GM18502 (cell line): ENCODE measurements at regions not wholly inside any gene's neighbourhood (a gene's known extent, or its start where the extent isn't known, plus 50 kb on each side); places are given as distances from the start of the nearest gene placed in this dataset.
A peak's percentile ranks its signal among the peaks of the same experiment; 100 is the strongest.

ENCODE experiments used
- ATAC-seq: cut with Tn5 transposase; IDR thresholded peaks from one replicate; pipeline ENCODE4 v1.9.1; 2021; ENCODE audit warnings: mild to moderate bottlenecking; ENCODE audit not compliant: unreplicated experiment, poor library complexity

DNA sequence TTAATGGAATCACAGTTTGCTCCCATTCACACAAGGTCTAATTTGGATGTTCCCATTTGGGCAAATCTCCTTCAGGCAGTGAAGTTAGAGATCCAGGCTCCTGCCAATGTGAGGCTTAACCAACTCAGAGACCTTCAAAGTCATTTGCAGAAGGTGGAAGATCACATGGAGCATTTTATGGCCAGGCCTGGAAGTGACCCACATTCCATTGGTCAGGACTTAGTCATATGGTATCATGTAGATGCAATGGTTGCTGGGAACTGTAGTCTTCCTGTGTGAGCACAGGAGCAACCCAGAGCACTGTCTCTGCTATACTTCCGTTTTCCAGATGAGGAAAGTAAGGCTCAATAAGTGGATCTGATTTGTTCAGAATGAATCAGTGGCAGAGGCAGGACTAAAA, 292.7 kb upstream of the SMARCA2 start:
- no peak for ATAC-seq

DNA sequence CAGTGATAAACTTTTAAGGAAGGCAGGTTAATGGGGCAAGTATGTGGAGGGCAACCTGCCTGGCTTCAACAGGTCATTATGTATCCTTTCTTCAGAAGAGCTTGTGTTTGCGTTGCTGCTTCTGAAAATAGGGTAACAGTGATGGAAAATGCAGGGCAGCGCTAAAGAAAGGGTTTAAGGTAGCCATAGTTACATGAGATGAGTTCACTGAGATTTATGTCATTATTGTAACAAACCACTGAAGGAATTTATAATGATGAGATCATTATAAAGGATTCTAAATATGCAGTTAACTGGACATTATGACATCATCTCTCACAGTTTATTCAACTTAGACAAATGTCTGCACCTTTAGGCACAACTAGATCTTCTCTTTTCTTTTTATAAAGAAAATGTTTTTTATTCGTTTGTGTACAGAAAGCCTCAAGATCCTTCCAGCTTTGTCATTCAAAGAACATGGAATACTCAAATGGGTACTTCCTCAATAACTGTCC, 291.6 kb upstream of the SMARCA2 start:
- no peak for ATAC-seq

DNA sequence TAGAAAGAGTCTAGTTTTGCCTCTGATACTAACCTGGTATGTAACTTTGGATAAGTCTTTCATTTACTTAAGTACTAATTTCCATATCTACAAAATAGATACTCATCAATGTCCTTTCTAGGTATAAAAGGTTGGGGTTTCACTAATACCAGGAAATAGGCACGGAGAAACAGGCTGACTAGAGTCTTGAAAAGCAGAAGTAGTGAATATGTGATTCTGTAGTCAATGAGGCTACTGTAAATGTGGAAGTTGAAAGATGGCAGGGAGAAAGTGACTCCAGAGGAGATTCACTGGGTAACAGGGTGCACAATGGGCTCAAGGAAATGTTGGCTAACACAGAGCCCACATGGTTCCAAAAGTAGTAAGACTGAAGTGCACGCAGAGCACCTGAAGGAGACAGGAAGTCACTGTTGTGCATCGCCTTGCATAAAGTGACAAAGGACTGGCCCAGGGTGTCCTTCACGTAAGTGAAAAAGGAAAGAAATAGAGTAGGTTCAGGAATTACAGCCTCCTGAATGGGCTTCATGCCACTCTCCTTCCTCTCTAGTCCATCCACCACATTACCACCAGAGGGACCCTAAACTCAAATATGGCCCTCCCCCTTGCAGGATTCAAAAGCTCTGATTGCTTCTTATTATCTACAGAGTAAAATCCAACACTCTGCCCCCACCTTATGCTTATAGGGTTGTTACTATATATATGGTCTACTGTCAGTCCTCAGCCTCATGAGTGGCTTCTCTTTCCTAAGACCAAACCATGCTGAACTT, 288.0 kb upstream of the SMARCA2 start:
- ATAC-seq: peak; percentile 78

DNA sequence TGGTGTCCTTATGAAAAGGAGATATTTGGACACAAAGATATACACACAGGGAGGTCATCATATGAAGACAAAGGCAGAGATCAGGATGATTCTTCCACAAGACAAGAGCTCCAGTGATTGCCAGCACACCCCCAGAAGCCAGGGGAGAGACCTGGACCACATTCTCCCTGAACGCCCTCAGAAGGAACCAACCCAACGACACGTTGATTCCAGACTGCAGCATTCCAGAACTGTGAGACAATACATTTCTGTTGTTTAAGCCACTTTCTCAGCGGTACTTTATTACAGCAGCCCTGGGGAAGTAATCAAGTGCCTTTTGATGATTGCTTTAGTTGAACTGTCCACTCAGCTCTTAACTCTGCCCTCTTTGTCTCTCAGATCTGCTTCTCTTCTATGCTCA, 285.5 kb upstream of the SMARCA2 start:
- no peak for ATAC-seq

DNA sequence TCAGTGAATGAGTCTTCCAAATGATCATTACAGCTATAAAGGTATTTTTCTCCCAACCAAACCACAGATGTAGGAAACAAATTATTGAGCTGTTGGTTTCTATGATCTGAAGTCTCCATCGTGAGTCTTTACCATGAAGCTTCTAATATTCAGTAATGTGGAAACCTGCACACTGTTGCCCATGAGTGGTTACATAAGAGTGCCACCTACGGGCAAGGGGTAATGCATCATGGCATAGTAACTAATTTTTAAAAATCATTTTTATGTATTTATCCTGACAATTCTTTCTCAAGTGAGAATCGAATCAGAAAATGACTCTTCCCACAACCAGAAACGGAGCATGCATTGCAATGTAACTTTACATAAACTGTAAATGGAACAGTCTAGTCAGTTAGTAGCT, 282.5 kb upstream of the SMARCA2 start:
- ATAC-seq: no peak

DNA sequence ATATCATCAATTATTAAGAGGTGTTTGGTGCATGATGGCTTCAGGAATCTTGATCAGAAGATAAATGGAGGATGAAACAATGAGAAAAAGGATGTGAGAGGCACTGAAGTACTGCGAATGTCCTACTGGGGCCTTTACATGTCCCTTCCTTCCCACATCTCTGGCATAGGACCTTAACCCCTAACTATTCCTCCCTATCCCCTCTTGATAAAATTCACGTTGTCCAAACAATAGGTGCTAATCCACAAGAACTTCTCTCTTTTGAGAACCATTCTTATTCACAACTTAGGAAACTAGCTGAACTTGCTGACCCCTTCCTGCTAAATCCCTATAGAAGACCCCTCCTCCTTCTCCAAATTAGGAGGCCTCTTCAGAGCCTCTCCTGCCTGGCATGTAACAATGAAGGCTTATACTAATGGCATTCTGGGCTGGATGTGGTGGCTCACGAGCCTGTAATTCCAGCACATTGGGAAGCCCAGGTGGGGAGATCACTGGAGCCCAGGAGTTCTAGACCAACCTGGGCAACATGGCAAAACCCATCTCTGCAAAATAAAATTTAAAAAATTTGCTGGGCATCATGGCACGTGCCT, 276.5 kb upstream of the SMARCA2 start:
- ATAC-seq: no peak

DNA sequence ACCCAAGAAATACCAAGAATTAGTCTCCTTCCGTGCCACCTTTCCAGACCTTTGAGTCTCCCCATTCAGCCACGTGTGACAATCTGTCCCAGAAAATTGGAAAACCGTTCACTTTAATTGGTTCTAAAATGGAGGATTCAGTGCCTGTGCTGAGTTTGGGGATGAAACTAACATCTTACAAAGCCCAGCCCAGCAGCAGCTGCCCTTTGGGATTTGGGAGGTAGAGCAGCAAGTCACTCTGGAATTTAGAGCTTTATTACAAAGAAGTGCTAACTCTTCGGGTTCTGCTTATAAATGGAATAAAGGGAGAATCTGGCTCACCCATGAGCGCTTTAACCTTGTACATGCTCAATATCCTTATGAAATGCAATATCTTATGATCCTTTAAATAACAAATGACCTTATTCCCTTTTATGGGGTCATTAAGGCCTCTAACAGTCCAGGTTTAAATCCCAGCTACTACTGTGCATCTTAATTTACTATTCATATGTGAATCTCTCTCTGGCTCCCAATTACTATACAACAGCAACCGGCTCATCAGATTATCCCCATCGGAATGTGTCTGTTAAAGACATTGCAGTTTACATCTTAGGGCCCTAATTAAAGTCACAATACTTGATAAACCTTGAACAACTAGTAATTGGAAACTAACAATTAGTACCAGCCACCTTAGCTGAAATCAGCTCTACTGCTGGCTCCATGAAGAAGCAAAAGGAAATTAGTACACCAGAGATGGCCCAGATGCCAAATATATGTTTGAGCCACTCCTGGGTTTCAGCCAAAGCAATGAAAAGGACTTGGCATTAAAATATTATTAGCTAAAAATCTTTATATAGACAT, 271.8 kb upstream of the SMARCA2 start:
- ATAC-seq: no peak

DNA sequence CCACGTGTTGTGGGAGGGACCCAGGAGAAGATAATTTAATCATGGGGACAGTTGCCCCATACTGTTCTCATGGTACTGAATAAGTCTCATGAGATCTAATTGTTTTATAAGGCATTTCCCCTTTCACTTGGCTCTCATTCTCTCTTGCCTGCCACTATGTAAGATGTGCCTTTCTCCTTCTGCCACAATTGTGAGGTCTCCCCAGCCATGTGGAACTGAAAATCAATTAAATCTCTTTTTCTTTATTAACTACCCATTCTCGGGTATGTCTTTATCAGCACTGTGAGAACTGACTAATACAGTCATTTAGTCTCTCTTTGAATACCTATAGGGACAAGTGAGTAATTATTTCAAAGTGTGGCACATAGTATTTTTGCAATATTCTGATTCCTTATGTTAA, 269.2 kb upstream of the SMARCA2 start:
- ATAC-seq: no peak

DNA sequence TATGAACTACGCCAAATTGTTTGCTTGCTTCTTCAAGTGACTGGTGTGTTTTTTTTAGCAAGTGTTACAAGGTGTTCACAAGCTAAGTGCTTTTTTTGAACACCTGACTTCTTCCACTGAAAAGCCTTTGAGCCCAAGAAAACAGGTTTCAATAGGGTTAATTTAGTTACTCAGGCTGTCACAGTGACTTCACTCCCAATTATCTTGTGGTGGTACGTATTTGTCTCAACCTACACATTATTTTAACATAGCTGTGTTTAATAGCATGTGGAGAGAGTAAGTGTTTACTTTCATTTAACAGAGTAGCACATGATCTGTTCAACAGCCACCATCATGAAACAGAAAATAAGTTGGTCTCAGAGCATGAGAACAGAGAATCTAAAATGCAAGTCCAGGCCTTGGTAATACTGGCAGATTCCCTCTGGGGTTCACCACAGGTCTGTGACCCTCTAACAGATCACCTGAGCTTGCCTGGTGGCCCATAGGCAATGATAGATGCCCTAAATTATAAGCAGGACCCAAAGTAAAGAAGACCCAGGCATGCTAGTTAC, 267.7 kb upstream of the SMARCA2 start:
- no peak for ATAC-seq

DNA sequence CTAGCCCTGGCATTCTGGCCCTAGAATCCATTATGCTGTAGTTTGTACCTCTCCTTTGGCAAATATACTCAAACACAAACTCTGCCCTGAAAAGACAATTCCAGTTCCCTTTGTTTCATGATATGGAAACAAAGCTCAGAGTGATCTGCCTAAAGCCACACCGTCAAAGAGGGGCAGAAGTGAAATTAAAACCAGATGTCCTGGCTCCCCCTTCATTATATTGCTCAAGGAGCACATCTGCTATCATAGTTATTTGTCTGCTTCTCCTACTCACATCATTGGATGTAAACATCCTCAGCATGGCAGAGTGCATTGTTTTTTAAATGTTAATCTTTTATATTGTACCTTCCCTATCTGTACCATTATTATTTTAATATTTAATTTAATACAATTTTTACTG, 266.7 kb upstream of the SMARCA2 start:
- ATAC-seq: no peak

DNA sequence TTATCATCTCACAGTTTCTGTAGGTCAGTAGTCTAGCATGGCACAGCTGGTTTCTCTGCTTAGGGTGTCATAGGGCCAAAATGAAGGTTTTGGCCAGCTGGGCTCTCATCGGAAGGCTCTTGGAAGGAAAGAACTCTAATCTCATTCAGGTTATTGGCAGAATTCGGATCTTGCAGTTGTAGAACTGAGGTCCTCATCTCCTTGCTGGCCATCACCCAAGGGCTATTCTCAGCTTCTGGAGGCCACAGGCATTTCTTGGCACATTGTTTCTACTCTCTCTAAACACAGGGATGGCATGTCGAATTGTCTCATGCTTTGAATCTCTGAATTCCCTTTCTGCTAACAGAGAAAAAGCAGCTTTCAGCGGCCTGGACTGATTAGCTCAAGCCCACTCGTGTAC, 258.0 kb upstream of the SMARCA2 start:
- no peak for ATAC-seq

DNA sequence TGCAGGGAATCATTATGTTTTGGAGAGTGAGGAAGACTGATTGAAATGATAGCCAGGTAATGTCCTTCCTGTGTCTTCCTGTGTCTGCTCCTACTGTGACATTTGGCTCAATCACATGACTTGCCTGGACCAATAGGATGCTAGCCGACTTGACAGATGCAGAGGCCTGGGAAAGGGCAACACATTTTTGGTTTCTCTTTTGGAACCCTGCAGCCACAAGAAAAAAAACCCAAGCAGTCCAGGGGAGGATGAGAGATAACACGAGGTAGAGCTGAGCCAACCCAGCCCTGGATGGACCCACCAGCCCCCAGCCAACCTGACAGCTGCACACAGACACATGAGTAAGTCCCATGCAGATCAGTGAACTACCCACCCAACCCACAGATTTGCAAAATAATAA, 256.1 kb upstream of the SMARCA2 start:
- ATAC-seq: peak; percentile 81

DNA sequence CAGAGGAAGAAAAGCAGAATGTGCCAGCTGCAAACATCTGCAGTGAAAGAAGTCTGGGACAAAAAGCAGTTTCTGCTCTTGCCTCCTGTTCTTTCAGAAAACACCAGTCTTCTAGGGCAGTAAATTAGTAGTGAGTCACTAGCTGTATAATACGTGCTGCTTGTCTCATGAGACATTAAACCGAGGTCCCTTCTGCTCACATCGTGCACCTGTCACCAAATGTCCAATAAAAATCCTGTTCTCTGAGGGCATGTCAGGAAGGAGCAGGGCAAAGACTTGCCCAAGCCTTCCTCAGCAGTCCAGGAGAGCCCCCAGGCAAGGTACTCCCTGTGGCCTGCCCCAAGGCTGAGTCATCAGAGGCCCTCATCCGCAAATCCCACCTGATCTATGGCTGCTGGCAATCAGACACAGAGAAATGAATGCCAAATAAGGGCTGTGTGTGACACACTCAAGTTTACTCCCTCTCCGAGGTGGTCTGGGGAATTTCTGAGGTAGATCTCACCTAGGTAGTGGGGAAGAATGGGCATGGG, 255.3 kb upstream of the SMARCA2 start:
- no peak for ATAC-seq

DNA sequence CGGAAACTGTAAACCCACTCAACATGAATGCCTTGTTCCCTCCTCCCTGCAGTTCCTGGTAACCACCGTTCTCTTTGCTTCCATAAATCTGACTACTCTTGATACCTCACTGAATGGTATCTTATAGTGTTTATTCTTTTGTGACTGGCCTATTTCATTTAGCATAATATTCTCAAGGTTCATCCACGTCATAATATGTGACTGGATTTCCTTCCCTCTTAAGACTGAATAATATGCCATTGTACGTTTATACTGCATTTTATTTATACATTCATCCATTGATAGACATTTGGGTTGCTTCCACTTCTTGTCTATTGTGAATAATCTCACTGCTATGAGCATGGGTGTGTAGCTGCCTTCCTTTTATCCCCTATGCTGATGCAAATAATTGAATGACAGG, 253.3 kb upstream of the SMARCA2 start:
- ATAC-seq: no peak

DNA sequence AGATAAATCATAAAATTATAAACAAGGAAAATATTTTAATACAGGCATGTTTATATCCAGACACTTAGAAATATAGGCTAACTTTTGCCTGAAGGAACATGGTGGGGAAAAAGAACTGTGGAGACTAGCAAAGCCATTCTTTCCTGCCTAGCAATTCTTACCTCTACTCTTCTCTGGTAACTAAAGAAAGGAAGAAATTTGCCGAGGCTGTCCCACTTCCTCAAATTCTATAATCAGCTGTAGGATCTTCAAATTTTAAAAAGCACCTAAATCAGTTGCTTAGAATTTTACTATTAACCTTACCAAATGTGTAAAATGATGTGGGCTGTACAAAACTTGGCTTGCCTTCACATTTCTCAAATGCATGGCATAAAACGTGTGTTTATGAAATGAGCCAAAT, 249.1 kb upstream of the SMARCA2 start:
- no peak for ATAC-seq

DNA sequence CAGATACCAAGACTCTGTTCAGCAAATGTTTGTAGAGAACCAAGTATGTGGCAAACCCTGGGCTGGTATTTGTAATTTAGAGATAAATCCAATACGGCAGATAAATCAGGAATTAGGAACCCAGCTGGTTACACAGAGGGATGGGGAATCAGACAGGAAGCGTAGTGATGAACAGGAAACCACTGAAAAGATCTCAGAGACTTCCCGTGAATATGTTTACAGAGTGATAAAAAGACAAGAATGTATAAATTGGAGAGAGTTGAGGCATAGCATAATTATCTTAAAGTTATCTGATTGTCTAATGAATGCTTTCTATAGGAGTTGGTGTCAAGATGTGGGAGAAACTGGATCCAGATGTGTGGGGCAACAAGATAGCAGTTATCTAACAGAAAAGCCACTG, 246.6 kb upstream of the SMARCA2 start:
- ATAC-seq: no peak

DNA sequence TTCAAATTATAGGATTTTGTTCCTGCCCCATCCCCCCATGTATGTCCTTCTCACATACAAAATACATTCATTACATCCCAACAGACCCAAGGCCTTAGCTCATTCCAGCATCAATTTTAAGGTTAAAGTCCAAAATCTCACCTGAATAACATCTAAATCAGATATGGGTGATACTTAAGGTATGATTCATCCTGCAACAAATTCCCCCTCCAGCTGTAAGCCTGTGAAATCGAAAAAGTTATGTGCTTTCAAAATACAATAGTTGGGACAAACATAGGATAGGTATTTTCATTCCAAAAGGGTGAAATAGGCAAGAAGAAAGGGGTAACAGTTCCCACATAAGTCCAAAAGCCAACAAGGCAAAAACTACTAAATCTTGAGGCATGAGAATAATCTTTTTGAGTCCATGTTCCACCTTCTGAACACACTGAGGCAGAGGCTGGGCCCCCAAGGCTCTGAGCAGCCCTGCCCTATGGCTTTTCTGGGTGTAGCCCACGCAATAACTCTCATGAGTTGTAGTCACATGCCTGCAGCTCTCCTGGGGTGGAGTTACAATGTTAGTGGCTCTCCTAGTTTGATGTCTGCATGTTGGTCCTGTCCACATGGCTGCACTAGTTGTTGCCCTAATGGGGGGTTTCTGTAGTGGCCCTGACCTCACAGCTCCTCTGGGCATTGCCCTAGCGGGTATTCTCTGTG, 243.9 kb upstream of the SMARCA2 start:
- no peak for ATAC-seq

DNA sequence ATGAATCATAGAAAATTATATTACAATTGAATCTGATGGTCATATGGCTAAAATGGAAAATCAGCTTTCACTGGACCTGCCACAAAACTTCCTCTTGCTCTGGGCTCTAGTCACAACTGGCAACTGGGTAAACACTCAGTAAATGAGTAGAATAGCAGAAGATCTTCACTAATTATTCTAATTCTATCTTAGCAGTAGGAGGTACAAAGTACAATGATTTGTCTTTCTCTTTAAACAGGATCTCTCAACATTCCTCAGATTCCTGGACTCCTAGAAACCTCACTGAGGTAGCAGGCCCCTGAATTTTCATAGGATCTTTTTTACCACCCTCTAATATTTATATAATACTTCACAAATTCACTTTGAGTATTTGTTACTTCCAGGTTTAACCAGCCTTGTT, 239.9 kb upstream of the SMARCA2 start:
- ATAC-seq: no peak

DNA sequence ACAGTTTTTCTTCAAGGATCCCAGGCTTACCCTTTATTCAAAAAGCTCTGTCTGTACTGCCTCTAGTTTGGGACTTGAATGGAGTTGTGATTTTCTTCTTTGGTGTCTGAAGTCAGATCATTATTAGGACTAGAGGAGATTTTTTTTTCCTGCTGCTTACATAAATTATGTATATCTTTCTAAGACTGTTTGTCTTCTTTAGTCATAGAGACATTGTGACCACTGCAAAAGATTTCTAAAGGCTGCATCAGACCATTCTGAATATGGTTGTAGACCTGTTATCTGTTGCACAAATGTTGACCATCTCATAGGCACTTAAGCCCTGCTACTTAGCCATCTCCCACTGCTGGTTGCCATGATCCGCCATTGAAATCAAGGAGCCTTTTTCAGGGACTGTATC, 238.5 kb upstream of the SMARCA2 start:
- no peak for ATAC-seq

DNA sequence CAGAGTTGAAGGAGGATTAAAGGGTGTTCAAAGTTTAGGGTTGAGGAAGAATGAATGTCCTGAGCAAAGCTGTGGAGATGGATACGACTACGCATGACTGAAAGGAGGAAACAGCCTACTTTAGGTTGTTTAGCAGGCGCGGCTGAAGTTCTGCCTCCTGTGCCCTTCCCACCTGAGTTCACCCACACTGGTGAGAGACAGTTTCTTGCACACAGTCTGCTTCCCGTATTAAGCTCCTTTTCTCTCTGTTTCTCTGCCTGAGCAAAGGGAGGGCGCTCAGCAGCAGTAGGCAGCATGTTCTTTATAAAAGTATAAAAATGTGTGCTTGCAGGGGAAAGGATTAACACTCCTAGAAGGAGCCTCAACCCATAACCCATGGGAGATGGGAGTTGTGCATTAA, 224.0 kb upstream of the SMARCA2 start:
- no peak for ATAC-seq
